ENCODE measurements at regions not wholly inside any gene's neighbourhood (a gene's known extent, or its start where the extent isn't known, plus 50 kb on each side); places are given as distances from the start of the nearest gene placed in this dataset.
"Not testable (repeated sequence)": the region's sequence is repeated elsewhere in the genome, so short reads cannot be mapped to it uniquely, and the experiment has no call there.

- TF ChIP-seq POLR2AphosphoS5, CTCF (IDR thresholded peaks at IDR 0.05): not testable (repeated sequence)
Observed at GRCh38 chr6:155798876-155799275, 343.2 kb upstream of the NOX3 start.

All from stomach (tissue), 4 donors.